NCI-H2227 treated with DMSO at 0.1 percent for 48 hours (cell line): ENCODE measurements at regions not wholly inside any gene's neighbourhood (a gene's known extent, or its start where the extent isn't known, plus 50 kb on each side); places are given as distances from the start of the nearest gene placed in this dataset.
"Not testable (repeated sequence)": the region's sequence is repeated elsewhere in the genome, so short reads cannot be mapped to it uniquely, and the experiment has no call there.

ENCODE experiments used
- DNase-seq: peaks from one replicate; lab custom pipeline; 2025; lab: John Stamatoyannopoulos, UW

DNA sequence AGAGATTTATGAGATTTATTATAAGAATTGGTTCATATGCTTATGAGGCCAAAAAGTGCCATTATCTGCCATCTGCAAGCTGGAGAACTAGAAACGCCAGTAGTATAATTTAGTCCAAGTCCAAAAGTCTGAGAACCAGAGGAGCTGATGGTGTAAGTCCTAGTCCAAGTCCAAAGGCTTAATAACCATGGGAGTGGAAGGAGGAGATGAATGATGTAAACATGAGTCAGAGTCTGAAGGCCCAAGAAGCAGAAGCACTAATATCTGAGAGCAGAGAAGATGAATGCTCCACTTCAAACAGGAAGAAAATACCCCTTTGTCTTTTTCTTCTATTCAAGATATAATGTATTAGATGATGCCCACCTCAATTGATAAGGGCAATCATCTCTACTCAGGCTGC, 185.7 kb downstream of the CGGBP1 start:
- no peak for DNase-seq

DNA sequence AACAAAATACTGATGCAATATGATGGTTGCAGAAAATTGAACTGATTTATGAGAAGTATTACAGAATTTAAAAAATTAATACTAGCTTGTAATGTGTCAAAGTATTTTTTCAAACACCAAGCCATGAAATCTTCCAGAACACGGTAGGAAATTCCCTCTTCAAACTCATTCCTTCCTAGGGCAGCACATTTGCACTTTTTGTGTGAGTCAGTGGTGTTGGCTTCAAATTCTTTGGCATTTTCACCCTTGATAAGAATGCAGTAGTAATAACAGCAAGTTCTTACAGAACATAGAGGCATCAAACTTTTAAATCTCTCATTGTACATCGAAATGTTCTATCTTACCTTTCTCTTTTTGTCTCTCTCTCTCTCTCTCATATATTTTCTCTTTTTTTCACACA, 191.8 kb downstream of the CGGBP1 start:
- DNase-seq, result no peak

DNA sequence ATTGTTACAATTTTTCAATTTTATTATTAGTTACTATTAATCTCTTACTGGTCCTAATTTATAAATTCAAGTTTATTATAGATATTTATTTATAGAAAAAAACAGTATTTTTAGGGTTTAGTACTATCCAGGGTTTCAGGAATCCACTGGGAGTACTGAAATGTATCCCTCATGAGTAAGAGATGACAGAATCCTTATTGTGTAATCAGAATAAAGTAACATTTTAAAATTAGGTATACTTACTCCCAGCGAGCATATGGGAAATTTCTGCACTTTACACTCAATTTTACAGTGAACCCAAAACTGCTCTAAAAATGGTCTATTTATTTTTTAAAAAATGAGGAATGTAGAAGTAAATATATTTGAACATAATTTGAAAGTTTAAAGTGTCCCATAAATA, 202.7 kb downstream of the CGGBP1 start:
- DNase-seq, result no peak

DNA sequence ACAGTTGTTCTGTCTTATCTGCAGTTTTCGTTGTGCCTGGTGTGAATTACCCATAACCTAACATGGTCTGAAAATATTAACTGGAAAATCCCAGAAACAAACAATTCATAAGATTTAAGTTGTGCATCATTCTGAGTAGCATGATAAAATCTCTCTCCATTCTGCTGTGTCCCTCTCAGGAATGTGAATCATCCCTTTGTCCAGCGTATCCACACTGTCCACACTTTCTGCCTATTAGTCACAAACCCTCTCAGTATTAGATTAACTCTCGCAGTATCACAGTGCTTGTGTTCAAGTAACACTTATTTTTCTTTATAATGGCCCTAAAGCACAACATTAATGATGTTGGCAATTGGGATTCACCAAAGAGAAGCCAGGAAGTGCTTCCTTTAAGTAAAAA, 203.2 kb downstream of the CGGBP1 start:
- no peak for DNase-seq

DNA sequence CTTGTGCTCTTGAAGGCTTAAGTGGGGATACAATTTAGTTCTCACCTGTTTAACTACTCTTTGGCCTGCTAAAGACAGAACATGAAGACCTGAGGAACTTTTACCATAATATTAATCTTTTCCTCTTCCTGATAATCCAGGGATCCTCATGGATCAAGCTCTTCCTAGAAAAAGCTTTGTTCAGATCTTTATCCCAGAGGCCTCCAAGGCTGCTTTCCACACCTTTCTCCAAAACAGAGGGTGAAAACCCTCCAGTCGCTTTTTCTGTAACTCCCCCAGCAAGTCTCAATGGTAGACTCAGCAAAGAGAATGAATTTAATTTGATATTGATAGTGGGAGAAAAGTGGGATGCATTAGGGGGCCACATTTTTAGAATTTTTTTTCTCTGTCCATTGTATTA, 203.6 kb downstream of the CGGBP1 start:
- DNase-seq, result no peak

DNA sequence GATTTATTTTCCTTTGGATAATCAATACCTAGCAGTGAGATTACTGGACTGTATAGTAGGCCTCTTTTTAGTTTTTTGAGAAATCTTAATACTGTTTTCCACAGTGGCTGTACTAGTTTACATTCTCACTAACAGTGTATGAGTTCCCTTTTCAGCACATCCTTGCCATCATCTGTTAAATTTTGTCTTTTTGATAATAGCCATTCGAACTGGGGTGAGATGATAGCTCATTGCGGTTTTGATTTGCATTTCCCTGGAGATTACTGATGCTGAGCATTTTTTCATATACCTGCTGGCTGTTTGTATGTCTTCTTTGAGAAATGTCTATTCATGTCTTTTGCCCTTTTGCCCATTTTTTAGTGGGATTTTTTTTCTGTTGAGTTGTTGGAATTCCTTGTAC, 210.8 kb downstream of the CGGBP1 start:
- DNase-seq, result no peak

DNA sequence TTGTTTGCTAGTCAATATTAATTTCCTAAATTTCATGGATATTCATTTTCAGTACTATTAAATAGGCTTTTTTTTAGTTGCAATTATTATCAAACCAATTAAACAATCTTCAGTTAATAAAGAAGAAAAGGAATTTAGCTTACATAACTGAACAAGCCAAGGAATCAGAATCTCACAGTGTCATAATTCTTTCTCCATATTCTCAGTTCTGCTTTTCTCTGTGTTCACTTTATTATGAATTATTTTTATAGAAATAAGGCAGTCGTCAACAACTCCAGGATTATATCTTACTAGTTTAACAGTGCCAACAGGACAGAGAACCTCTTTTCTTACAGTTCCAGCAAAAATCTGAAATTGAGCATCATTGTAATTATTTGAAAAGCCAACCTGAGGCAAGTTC, 221.7 kb downstream of the CGGBP1 start:
- DNase-seq, result no peak

DNA sequence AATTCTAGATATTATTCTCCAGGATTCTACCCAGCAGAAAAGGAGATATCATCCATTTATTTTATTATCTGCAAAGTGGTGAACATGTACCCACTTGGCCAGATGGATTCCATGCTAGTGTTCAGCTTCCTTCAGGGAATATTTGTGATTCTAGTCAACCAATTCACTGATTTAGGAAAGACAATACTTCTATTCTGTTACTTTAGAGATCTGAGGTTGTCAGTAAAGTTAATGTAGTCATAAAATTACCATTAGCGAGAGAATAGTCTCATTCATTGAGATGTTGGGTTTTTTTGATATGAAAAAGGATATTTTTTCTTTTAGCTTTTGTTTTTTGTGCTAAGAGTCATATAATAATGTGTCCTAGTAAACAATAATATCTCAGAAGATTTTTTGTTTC, 222.8 kb downstream of the CGGBP1 start:
- DNase-seq, result no peak

DNA sequence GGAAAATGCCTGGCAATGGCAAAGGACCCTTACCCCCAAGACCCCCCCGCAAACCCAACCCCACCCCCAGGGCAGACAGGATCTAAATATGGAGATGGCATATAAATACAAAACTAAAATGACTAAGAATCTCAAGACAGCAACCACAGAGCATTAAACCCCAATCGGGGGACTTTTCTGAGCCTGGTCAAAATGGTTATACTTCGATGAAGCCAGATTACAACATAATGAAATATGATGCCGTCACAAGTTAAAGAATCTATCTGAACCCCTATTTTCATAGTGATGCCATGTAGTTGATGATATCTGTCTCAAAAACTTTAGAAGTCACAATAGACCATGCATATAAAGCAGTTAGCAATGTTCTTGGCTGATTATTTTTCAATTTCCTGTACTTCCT, 223.6 kb downstream of the CGGBP1 start:
- no peak for DNase-seq

DNA sequence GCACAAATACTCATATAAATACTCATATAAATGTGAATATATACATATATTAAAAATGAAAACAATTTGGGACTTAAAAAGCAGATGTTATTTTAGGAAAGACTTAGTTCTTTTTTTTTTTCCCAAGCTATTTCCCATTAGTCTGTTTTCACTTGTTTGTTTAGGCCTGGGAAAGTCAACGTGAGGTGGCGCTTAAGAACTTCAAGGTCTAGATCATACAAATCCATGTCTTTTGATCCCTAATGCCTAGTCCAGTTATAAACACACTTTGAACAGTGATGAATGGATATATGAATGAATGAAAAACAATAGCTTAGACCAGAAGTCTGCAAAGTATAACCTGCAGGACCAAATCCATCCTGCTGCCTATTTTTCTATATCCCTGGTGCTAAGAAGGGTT, 224.5 kb downstream of the CGGBP1 start:
- no peak for DNase-seq

DNA sequence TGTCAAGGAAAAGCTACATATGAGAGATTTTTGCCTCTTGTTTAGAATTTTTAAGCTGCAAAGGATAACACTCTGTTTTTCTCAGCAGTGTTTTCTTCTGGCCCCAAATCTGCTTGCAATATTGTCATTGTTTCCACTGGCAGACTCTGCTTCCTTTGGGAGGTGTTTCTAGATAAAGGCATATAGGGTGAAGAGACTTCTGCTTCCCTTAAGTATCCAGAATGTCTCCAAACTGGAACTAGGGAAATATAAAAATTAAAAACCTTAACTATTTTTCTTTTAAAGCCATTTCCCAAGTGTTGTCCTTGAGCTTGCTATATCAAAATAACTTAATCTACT, 225.8 kb downstream of the CGGBP1 start:
- no peak for DNase-seq

DNA sequence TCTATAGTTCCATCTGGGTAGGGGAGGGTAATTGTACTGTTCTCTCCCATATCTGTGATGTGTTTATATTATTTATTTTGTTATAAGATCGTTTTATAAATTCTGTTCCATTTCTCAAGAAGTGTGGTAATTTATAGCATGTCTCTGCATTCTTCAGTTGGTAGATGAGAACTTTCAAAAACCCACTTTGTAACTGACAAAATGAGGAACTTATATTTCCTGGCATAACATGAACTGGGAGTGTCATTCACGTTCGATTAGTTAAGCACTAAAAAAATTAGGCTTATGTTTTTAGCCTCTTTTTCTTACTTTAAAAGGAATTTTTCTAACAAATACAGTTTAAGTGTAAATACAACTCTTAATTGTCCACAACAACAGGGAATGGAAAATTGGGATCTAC, 230.8 kb downstream of the CGGBP1 start:
- no peak for DNase-seq

DNA sequence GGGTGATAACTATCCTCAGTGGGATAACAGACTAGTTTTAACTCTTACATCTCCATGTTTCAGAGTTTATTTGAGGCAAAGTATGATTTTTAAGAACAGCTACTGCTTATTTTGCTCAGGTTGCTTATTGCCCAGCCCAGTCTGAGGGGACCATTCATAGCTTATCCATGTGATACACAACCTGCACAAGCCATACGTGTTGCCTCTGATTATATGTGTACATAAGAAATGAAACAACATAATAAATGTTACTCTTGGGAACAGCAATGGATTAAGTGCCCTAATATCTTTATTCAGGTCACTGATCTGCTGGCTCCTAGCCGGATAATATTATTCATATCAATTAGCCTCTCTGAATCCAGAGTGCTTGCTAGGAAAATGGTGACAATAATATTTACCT, 236.2 kb downstream of the CGGBP1 start:
- no peak for DNase-seq

DNA sequence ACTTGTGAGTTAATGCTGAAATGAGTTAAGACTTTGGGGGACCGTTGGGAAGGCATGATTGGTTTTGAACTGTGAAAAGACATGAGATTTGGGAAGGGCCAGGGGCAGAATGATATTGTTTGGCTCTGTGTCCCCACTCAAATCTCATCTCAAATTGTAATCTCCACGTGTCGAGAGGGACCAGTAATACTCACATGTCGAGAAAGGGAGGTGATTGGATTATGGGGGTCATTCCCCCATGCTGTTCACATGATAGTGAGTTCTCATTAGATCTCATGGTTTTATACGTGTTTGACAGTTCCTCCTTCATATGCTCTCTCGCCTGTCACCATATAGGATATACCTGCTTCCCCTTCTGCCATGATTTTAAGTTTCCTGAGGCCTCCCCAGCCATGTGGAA, 245.3 kb downstream of the CGGBP1 start:
- DNase-seq, result not testable (repeated sequence)

DNA sequence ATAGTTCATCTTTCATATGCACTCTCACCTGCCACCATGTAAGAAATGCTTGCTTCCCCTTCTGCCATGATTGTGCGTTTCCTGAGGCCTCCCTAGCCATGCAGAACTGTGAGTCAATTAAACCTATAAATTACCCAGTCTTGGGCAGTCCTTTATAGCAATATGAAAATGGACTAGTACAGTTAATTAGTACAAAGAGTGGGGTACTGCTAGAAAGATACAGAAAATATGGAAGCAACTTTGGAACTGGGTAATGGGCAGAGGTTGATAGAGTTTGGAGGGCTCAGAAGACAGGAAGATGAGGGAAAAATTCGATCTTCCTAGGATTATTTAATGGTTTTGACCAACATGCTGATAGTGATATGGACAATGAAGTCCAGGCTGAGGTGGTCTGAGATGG, 246.9 kb downstream of the CGGBP1 start:
- DNase-seq, result no peak

DNA sequence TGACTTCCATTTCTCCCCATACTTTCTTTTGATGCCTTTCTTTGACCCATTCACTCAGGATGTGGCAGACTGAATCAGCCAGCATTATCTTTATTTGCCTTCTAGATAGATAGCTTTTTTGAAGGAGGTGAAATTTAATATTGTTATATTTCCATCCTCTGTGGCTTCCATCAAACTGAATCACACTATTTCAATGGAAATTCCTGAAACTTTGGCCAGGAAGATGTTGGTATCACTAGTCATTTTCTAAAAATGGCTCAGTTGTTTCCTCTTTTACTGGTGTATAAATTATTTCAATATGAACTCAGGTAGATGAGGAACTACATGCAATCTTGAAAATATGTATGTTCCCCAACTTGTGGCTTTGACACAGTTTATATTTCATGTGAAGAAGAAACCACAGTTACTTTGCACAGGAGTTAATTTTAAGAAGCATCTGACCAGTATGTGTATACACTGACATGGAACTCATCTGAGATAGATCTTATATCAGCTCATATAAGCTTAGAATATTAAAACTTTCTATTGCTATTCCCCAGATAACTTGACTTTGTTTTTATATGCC, 248.3 kb downstream of the CGGBP1 start:
- no peak for DNase-seq

DNA sequence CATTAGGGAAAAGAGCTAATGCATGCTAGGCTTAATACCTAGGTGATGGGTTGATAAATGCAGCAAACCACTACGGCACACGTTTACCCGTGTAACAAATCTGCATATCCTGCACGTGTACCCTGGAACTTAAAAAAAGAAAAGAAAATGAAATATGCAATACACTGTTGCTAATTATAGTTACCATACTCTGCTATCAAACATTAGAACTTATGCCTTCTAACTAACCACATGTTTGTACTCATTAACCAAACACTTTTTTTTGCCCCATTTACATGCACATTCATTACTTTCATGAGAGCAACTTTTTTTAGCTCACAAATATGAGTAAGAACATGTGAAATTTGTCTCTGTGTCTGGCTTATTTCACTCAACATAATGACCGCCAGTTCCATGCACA, 253.1 kb downstream of the CGGBP1 start:
- DNase-seq, result no peak

DNA sequence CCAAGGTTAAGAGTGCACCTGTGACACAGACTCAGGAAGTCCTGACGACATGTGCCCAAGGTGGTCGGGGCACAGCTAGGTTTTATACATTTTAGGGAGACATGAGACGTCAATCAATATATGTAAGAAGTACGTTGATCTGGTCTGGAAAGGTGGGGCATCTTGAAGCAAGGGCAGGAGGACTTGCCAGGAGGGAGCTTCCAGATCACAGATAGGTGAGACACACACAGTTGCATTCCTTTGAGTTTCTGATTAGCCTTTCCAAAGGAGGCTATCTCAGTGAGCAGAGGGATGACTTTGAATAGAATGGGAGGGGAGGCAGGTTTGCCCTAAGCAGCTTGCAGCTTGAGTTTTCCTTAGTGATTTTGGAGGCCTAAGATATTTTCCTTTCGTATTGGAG, 257.4 kb downstream of the CGGBP1 start:
- DNase-seq, result no peak

DNA sequence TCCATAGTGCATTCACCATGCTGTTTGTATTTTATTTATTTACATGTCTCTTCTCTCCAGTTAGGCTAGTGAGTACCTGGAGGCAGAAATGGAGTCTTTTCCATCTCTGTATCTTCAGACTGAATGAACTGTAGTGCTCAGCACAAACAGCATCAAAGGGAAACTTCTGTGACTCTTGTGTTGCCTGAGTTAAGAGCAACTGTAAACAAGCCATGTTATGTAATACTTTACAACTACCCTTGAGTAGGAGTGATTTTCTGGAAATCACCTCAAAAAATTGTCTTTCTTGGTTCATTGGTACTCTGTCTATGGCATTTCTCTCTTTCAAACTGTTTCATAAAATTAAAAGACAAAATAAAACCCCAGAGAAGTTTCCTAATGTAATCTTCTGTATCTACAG, 258.3 kb downstream of the CGGBP1 start:
- DNase-seq, result no peak

DNA sequence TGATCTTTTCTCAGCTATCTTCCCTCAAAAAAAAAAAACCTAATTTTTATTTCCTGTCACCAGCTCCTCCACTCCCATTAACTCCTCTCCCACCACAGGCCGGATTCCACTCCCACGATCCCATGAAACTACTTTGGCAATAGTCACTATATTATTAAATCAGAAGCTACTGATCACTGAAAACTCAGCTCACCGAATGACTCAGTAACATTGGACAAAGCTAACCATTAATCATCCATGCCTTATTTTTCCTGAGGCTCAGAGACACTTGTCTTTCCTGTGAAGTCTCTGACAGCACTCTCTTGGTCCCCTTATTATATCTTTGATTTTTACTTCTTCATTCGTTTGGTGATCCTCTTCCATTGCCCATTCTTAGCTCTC, 260.2 kb downstream of the CGGBP1 start:
- no peak for DNase-seq

DNA sequence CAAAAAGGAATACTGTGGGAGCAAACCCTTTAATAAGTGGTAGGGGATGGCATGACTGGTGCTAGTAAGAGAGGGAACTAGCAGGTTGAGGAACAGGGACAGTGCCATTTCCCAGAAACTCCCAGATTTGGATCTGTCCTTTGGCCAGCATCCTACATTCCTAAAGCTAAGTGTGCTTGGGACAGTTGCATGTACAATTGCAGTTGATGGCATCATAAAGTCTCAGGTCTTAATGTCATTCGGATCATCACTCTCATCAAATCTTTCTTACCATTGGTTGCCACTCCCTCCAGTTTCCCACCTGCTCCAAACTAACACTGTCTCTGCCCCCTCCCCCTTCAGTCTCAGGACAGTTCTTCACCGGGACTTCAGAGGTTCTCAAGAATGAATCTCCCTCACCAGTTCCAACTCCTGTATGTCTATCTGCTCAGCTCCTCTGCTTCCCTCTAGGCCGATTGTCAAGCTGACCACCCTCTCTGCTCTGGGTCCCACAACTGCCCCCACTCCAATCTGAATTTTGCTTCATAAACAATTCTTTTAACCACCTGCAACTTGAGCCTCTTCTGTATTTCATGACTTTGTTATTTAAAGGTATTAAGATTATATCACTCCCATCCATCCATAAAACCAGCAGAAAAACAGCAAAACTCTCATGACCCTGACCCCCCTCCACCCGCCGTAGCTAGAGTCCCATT, 260.8 kb downstream of the CGGBP1 start:
- DNase-seq, result no peak

DNA sequence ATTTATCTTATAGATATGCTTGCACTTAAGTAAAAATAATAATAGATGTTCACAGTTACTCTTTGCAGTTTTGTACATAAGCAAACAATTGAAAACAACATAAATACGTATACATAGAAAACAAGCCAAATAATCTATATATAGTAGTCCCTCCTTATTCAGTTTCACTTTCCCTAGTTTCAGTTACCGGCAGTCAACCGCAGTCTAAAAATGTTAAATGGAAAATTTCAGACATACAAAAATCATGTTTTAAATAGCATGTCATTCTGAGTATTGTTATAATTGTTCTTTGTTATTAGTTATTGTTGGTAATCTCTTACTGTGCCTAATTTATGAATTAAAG, 262.0 kb downstream of the CGGBP1 start:
- DNase-seq, result no peak

DNA sequence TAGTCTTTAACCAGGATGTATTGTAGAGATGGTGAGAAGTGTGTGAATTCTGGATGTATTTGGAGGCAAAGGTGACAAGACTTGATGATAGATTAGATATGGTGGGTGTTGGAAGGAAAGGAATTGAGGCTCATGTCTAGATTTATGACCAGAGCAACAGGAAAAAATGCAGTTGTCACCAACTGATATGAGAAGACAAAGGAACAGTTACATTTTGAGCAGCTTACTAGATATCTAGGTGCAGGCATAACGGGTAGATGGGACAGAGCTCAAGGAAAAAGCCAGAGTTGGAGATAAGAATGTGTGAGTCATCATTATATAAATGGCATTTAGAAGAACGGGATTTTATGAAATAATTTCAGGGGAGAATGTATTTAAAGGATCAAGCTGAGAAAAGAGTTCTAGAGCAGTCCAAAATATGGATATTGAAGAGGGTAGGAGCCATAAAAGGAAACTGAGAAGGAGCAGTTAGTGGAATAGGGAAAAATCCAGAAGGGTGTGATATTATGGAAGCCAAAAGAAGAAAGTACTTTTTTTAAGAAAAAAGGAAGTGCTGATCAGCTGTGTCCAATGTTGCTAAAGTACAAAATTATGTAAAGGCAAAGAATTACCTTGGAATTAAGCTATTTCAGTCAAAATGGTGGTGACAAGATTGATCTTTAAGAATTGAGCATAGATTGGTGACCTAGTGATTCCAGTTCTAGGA, 262.5 kb downstream of the CGGBP1 start:
- DNase-seq, result no peak

DNA sequence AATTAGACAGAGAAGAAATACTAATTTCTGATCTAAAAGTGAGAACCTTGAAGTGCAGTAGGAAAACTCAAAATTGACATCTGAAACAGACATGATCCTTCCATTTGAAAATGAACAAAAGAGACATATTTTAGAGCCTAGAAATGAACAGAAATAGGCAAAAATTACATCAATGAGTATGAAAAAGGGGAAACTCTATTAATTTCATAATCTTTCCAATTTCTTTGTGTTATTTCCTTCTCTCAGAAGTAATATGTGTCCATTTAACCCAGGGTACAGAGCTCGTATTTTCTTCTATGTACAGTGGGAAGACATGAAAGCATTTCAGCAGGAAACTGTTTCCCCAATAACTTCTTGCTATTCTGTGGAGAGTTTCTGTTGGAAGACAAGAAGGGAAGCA, 263.1 kb downstream of the CGGBP1 start:
- DNase-seq, result no peak
